OCI-LY7 (cell line): ENCODE measurements at regions not wholly inside any gene's neighbourhood (a gene's known extent, or its start where the extent isn't known, plus 50 kb on each side); places are given as distances from the start of the nearest gene placed in this dataset.

Experiments used
- BruUV-seq: library from RNA; stranded (reverse); fragments of 400-500 nt; replicated peaks from 2 replicates; lab custom pipeline; 2021; lab: Mats Ljungman, UMichigan
- CTCF ChIA-PET: fragments of 300-600 bp; sonication (Branson Sonifier 250); formaldehyde crosslinking; loops from one replicate; lab custom pipeline; 2022; ENCODE audit warnings: antibody characterized with exemption; ENCODE audit not compliant: unreplicated experiment; lab: Charles Lee
- POLR2A ChIA-PET: fragments of 300-600 bp; sonication (Branson Sonifier 250); formaldehyde crosslinking; loops from one replicate; lab custom pipeline; 2022; ENCODE audit warnings: antibody characterized with exemption; lab: Charles Lee
- DNase-seq: peaks from one replicate; pipeline ENCODE4 v3.0.0-alpha.2; 2015; ENCODE audit warnings: low spot score
- H2AFZ ChIP-seq: fragments of 200-600 bp; sonication (generic), shearing (Covaris generic); 2 replicates; pipeline ENCODE4 v1.6.1; 2014; ENCODE audit warnings: mild to moderate bottlenecking, antibody characterized with exemption, low read length, moderate library complexity
- H3K27ac ChIP-seq: fragments of 200-600 bp; sonication (generic); 2 replicates; pipeline ENCODE4 v1.5.1; 2014; ENCODE audit warnings: mixed run types, low read depth, mild to moderate bottlenecking, moderate library complexity, low read length, inconsistent platforms; ENCODE audit not compliant: poor library complexity, severe bottlenecking
- H3K36me3 ChIP-seq: fragments of 200-600 bp; sonication (generic); 2 replicates; pipeline ENCODE4 v1.6.1; 2014; ENCODE audit warnings: mild to moderate bottlenecking, antibody characterized with exemption, low read length, moderate library complexity, mixed read lengths; ENCODE audit not compliant: insufficient read depth
- H3K4me1 ChIP-seq: fragments of 200-600 bp; sonication (generic); 2 replicates; pipeline ENCODE4 v1.5.1; 2014; ENCODE audit warnings: mild to moderate bottlenecking, low read length; ENCODE audit not compliant: insufficient read depth, poor library complexity, severe bottlenecking
- H3K4me2 ChIP-seq: fragments of 200-600 bp; sonication (generic); 2 replicates; pipeline ENCODE4 v1.6.1; 2014; ENCODE audit warnings: mild to moderate bottlenecking, low read length
- H3K4me3 ChIP-seq: fragments of 200-600 bp; sonication (generic); 2 replicates; pipeline ENCODE4 v1.5.1; 2014; ENCODE audit warnings: mild to moderate bottlenecking, low read depth, low read length; ENCODE audit not compliant: poor library complexity, severe bottlenecking
- H3K79me2 ChIP-seq: fragments of 200-600 bp; sonication (generic); 2 replicates; pipeline ENCODE4 v1.6.1; 2016; ENCODE audit warnings: low read depth, mild to moderate bottlenecking, low read length, moderate library complexity, mixed read lengths; ENCODE audit not compliant: insufficient read depth
- H3K9me2 ChIP-seq: fragments of 200-600 bp; sonication (generic); 2 replicates; pipeline ENCODE4 v1.6.1; 2016; ENCODE audit warnings: mild to moderate bottlenecking, low read length, mixed read lengths; ENCODE audit not compliant: insufficient read depth
- H3K9me3 ChIP-seq: fragments of 200-600 bp; sonication (generic); 2 replicates; pipeline ENCODE4 v1.6.1; 2014; ENCODE audit warnings: mild to moderate bottlenecking, mixed run types, low read length, mixed read lengths
- H4K20me1 ChIP-seq: fragments of 200-600 bp; sonication (generic); 2 replicates; pipeline ENCODE4 v1.6.1; 2014; ENCODE audit warnings: mild to moderate bottlenecking, antibody characterized with exemption, low read length, moderate library complexity, mixed read lengths; ENCODE audit not compliant: insufficient read depth
- EZH2phosphoT487 ChIP-seq: fragments of 200-600 bp; sonication (generic); IDR thresholded peaks from 2 replicates; pipeline ENCODE4 v1.6.1; 2018; ENCODE audit warnings: low read depth, borderline replicate concordance, mild to moderate bottlenecking, mixed run types, antibody characterized with exemption, low read length, moderate library complexity, mixed read lengths
- intact Hi-C: fragments of 100-400 bp; cut with micrococcal nuclease; formaldehyde crosslinking; loops from one replicate; pipeline ENCODE4 v1.10.0; 2022; ENCODE audit not compliant: unreplicated experiment
- TF ChIP-seq, protein P1 (sequence below): fragments of 200-600 bp; sonication (generic); conservative IDR thresholded peaks from 2 replicates; pipeline ENCODE4 v1.5.1; 2014; ENCODE audit warnings: mild to moderate bottlenecking, antibody characterized with exemption, low read length, moderate library complexity, mixed read lengths

DNA sequence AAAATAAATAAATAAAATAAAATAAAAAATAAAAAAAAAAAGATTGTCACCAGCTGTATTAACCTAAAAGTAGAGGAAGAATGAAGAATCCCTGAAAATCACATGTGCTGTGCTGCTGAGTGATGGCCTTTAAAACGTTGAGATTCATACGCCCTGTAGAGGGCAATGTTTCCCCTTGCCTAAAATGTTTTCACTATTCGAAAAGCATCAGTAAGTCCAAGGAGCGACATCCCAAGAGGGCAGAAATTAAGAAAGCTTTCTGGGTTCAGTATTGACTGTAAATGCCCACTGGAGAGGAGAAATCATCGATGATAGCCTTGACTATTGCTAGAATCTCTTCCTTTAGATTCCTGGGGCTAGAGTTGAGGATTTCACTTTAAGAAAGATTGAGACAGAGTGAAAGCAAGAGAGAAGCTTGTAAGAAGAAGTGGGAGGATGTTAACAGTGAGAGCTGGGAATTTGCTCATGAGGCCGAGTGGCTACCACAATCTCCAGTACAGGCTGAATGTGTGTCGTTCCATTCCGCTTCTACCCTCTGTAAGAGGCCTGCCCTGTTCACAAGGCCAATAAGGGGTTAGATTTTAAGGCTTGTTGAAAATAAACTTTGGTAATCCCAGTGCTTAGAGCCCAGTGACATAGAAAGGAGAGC lies 170.8 kb upstream of the FAM20A start:
- no peaks in the 10 kb centered on the region for H3K9me3 ChIP-seq
- H3K4me2 ChIP-seq: peak overlapping the region; percentile 59
- DNase-seq: peak; percentile 80
- H3K27ac ChIP-seq: no peak overlapping the region
- H3K36me3 ChIP-seq: no peaks in the 10 kb centered on the region
- peak overlapping the region; percentile 74 for H2AFZ ChIP-seq
- no peaks in the 10 kb centered on the region for H4K20me1 ChIP-seq
- H3K9me2 ChIP-seq: no peaks in the 10 kb centered on the region
- POLR2A ChIA-PET: interaction anchor here (0.7 to 1.4 kb wide), 6 partner anchors 17 to 467 kb away, joined by 3 to 5 read pairs (median 3); no protein-coding TSS in a partner anchor
- intact Hi-C loops: loop anchor here (5.0 to 10.0 kb wide), 3 partner anchors 293 to 750 kb away; partner anchors contain the start of gene ABCA9
- no peak for TF ChIP-seq EZH2phosphoT487
- TF ChIP-seq, protein P1, sequence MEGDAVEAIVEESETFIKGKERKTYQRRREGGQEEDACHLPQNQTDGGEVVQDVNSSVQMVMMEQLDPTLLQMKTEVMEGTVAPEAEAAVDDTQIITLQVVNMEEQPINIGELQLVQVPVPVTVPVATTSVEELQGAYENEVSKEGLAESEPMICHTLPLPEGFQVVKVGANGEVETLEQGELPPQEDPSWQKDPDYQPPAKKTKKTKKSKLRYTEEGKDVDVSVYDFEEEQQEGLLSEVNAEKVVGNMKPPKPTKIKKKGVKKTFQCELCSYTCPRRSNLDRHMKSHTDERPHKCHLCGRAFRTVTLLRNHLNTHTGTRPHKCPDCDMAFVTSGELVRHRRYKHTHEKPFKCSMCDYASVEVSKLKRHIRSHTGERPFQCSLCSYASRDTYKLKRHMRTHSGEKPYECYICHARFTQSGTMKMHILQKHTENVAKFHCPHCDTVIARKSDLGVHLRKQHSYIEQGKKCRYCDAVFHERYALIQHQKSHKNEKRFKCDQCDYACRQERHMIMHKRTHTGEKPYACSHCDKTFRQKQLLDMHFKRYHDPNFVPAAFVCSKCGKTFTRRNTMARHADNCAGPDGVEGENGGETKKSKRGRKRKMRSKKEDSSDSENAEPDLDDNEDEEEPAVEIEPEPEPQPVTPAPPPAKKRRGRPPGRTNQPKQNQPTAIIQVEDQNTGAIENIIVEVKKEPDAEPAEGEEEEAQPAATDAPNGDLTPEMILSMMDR: peak; percentile 90
- H3K4me1 ChIP-seq: peaks cover 22% of the 10 kb centered on the region
- H3K79me2 ChIP-seq: no peaks in the 10 kb centered on the region
- CTCF ChIA-PET: interaction anchor here (1.2 kb wide), 1 partner anchor 467 kb away, joined by 6 read pairs; no protein-coding TSS in a partner anchor
- H3K4me3 ChIP-seq: peak overlapping the region; percentile 21
- no TSS peak for BruUV-seq

DNA sequence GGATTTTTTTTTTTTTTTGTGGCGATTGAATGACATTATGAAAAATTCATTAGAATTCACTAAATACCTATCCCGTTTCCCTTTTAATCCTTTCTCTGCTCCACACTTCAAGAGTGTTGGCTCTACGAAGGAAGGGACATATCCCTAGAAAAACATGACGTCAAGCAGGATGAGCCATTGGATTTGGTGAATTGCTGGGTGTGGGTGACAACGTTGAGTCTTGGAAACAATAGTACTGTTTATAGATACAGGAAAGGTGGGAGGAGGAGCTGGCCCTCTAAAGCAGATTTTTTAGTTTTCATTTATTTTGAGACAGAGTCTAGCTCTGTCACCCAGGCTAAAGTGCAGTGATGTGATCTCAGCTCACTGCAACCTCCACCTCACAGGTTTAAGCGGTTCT lies 167.6 kb upstream of the FAM20A start:
- Histone ChIP-seq H3K9me2 (no peaks in the 10 kb centered on the region), H3K27ac (no peak overlapping the region), H3K36me3 (no peaks in the 10 kb centered on the region), H3K4me1 (peaks cover 9% of the 10 kb centered on the region), H3K79me2 (no peaks in the 10 kb centered on the region), H3K9me3 (no peaks in the 10 kb centered on the region), H4K20me1 (no peaks in the 10 kb centered on the region), H2AFZ (no peak overlapping the region), H3K4me3 (no peak overlapping the region), H3K4me2 (no peak overlapping the region)
- no peak for DNase-seq
- no TSS peak for BruUV-seq
- TF ChIP-seq EZH2phosphoT487: no peak
- TF ChIP-seq, protein P1: no peak
- POLR2A ChIA-PET: no interaction called here
- CTCF ChIA-PET: no interaction called here
- intact Hi-C loops: loop anchor here (10.0 kb wide), 1 partner anchor 594 kb away; no protein-coding TSS in a partner anchor

DNA sequence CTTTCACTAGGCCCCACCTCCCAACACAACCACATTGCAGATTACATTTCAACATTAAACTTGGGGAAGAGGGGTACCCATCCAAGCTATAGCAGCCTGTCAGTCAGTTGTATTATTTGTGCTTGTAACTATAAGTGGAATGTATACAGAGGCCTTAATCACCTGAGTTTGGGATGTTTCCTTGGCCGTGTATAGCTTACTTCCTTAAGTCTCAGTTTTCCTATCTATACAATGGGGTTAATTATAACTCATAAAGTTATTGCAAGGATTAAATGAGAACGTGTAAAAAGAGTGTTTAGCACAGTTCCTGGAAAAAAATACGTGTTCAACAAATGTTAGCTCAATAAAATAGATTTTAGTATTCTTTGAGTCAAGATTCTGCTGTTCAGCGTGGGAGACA lies 165.5 kb upstream of the FAM20A start:
- Histone ChIP-seq H3K36me3 (no peaks in the 10 kb centered on the region), H3K9me3 (no peaks in the 10 kb centered on the region), H3K79me2 (no peaks in the 10 kb centered on the region), H3K4me2 (no peak overlapping the region), H2AFZ (no peak overlapping the region), H3K4me1 (no peaks in the 10 kb centered on the region), H3K9me2 (no peaks in the 10 kb centered on the region), H3K4me3 (no peak overlapping the region), H4K20me1 (no peaks in the 10 kb centered on the region), H3K27ac (no peak overlapping the region)
- intact Hi-C loops: loop anchor here (10.0 kb wide), 1 partner anchor 592 kb away; no protein-coding TSS in a partner anchor
- BruUV-seq: no TSS peak
- no peak for DNase-seq
- ChIA-PET POLR2A (interaction anchor here (0.8 kb wide), 1 partner anchor 648 kb away, joined by 3 read pairs; the partner anchor contains the start of gene MAP2K6), CTCF (no interaction called here)
- TF ChIP-seq EZH2phosphoT487: no peak
